GM21515 (cell line): ENCODE measurements at regions not wholly inside any gene's neighbourhood (a gene's known extent, or its start where the extent isn't known, plus 50 kb on each side); places are given as distances from the start of the nearest gene placed in this dataset.
"Not testable (repeated sequence)": the region's sequence is repeated elsewhere in the genome, so short reads cannot be mapped to it uniquely, and the experiment has no call there.

Experiments
- ATAC-seq: cut with Tn5 transposase; IDR thresholded peaks from one replicate; pipeline ENCODE4 v1.9.1; 2021; ENCODE audit not compliant: unreplicated experiment

DNA sequence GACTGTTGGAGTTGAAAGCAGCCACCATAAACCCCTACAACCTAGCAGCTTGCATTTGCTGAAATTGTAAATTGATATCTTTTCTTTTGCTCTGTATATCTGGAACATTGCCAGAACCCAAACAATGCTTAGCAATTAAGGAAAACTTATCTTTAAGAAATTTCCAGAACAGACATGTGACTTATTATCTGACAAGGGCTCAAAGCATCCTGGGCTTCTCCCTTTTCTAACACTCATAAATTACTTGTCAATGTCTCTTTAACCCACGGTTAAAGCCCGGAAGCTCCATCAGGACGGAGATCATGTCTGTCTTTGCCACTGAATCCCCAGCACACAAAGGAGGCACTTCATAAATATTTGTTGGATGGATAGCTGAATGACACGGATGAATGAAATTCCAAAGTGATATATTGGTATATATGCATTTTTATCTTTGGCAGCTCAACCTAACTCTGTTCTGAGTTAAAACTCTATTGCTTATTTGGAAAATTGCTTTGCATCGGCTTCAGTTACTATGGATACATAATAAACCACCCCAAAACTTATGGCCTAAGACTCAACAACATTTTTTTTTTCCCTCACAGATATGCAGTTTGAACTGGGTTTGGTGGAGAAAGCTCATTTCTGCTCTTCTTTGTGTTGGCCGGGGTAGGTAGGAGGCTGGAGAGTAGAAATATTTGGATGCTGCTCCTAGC is 103.1 kb upstream of the CLINT1 start:
- ATAC-seq: no peak

DNA sequence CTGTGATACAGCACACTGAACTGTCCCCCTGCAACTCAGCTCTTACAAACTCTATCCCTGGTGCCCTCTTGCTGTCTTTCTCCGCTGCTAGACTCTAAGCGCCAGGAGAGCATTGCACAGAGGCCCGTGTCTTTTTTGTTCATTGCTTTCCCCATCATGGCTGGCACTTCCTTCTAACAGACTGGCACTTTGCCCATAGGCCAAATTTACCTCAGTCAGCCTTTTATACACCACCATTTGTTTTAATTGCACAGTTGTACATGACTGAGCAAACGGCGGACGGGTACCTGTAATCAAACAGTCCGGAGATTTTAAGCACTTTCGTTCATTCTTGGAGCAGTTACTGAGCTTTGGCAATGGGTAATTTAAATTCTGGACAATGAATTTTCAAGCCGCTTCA is 102.2 kb upstream of the CLINT1 start:
- ATAC-seq: no peak

DNA sequence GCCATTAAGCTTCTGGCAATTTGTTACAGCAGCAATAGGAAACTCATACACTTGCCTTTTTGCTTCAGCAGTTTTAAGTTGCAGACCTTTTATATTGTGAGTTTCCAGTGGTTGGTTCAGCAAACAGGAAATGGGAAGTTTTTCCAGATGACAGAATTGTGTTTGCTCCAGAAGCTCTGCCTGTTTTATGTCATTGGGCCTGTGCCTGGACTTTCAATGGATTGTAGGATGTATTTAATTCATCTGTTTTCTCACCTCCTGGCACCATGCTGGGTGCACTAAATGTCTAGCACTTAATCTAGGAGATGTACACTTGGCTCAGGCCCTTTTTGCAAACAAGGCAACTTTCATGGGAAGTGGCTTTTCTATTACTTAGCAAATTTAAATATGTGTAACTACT is 100.4 kb upstream of the CLINT1 start:
- no peak for ATAC-seq

DNA sequence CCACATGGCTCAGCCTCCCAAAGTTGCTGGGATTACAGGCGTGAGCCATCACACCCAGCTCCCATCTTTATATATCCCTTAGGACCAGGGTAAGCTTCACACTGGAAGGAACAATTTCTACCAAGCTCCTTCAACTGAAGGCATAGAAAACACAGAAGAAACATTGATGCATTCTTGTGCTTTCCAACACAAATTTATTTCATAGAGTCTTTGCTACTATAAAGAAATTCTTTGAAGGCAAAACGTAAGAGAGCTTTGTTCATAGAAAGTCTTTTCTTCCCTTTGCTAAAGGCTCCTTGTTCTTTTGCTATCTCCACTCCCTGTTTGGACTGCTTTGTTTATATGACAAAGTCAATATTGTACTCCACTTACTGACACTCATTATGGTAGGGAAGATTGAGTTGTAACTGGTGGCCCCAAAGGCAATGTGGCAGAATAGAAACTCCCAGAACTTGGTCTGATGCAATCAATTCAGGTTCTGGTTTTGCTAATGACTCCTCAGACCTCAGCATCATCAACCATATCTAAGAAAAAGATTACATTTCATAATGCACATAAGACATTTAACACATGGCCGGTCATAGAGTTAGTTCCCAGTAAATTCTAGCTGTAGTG is 97.4 kb upstream of the CLINT1 start:
- no peak for ATAC-seq

DNA sequence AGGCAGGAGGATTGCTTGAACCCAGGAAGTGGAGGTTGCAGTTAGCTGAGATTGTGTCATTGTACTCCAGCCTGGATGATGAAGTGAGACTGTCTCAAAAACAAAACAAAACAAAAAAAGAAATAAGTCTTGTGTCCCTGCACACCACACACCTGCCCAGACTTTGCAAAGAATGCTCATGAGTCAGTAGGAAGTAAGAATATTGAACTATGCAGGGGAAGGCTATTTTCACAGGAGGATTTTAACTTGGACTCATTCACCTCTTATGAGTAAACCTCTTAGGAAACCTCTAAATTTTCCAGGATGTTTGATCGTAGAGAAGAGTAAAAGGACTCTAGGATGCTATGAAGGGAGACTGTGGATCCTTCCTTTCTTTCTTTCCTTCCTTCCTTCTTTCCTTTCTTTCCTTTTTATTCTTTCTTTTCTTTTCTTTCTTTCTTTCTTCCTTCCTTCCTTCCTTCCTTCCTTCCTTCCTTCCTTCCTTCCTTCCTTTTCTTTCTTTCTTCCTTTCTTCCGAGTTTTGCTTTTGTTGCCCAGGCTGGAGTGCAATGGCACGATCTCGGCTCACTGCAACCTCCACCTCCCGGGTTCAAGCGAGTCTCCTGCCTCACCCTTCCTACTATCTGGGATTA is 96.7 kb upstream of the CLINT1 start:
- no peak for ATAC-seq

DNA sequence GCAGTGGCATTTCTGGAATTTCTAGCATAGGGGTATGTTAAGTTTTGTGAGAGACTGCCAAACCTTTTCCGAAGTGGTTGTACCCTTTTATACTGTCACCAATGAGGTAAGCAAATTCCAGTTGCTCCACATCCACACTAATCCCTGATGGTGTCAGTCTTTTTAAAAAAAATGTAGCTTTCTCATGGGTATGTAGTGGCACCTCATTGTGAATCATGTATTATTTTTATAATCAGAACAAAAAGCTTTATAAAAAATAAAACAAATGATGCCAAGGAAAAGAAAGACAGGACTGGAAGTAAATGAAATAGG is 93.4 kb upstream of the CLINT1 start:
- ATAC-seq: no peak

DNA sequence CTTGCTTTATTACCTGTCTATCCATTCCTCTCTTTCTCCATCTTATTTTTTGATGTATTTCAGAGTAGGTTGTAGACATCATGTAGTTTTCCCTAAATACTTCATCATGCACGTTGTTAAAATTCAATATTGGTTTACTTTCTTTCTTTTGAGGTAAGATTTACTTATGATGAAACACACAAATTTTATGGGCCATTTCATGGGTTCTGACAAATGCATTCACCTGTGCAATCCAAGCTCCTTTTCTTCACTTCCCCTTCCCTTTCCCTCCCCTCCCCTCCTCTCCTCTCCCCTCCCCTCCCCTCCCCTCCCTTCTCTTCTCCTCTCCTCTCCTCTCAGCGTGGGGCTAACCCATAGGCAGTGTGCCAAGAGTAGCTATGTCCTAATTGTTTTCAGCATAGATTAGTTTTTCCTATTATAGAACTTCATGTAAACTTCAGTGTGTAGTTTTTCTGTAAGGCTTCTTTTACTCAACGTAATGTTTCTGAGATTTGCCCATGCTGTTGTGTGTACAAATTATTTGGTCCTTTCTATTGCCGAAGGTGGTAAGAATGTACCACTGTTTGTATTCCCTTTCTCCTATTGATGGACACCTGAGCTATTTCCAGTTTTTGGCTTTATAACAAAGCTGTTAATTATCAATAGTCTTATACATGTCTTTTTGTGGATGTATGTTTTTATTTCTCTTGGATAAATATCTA is 92.9 kb upstream of the CLINT1 start:
- no peak for ATAC-seq

DNA sequence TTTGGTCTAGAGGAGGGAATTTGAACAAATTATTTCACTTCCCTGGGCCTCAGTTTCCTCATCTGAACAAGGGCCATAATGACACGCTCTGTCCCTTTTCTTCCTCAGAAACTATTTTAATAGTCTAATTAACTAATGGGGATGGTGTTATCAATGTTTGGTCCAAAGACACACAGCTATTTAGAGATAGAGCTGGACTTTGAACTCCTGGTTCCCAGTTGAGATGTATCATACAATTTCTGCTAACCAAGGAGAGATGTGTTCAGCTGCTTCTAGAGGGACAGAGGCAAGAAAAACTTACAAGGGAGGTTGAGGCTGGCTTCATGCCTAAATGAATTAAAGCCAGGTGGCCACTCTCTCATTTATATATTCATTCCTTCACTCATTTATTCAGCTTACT is 90.6 kb upstream of the CLINT1 start:
- ATAC-seq: no peak

DNA sequence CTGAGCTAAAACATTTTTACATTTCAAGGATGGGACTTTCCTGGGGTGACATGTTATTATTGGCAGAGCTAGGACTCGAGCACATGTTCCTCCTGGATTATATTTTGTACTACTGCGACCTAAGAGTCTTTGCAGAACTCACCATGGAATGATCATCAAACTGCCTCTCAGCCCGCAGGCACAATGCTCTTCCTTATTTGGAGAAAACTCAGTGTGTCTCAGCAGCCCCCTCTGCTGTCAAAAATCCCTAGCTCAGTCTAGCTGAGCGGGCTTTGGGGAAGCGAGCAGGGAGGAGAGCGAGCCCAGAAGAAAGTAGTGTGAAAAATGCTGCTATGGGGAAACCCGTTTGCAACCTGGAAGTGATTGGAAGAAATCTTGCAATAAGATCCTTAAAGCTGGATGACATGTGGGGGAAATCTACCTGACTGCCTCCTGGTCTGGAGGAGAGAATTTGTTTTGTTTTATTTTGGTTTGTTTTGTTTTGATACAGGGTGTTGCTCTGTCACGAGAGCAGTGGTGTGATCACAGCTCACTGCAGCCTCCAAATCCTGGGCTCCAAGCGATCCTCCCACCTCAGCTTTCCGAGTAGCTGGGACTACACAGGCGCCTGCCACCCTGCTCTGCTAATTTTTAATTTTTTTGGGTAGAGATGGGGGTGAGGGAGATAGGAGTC is 89.9 kb upstream of the CLINT1 start:
- peak; percentile 98 for ATAC-seq

DNA sequence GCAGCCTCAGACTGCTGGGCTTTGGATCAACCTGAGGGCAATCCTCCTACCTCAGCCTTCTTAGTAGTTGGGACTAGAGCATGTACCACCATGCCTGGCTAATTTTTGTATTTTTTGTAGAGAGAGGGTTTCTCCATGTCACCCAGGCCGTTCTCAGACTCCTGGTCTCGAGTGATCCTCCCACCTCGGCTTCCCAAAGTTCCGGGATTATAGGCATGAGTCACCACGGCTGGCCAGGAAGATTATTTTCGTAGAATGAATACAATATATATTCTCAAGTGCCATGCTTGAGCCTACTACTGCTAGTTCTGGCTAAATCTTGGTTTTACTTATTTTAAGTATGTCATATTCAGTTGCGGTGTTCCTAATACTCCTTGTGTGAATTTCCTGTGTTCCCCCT is 88.2 kb upstream of the CLINT1 start:
- ATAC-seq: no peak

DNA sequence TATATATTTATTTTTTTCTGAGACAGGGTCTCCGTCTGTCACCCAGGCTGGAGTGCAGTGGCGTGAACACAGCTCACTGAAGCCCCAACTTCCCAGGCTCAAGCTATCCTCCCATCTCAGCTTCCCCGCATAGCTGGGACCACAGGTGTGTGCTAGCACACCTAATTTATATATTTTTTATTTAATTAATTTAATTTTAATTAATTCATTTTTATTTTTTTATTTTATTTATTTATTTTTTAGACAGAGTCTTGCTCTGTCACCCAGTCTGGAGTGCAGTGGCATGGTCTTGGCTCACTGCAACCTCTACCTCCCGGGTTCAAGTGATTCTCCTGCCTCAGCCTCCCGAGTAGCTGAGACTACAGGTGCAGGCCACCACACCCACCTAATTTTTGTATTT is 86.9 kb upstream of the CLINT1 start:
- ATAC-seq: not testable (repeated sequence)

DNA sequence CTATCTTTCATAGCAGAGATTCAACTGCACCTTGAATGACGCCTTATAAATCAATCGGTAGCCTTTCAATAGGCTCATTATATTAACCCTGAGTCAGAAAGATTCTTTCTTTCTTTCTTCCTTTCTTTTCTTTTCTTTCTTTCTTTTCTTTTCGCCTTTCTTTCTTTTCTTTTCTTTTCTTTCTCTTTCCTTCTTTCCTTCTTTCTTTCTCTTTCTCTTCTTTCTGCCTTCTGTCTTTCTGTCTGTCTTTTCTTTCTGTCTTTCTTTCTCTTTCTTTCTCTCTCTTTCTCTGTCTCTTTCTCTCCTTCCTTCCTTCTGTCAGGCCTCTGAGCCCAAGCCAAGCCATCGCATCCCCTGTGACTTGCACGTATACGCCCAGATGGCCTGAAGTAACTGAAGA is 86.0 kb upstream of the CLINT1 start:
- no peak for ATAC-seq

DNA sequence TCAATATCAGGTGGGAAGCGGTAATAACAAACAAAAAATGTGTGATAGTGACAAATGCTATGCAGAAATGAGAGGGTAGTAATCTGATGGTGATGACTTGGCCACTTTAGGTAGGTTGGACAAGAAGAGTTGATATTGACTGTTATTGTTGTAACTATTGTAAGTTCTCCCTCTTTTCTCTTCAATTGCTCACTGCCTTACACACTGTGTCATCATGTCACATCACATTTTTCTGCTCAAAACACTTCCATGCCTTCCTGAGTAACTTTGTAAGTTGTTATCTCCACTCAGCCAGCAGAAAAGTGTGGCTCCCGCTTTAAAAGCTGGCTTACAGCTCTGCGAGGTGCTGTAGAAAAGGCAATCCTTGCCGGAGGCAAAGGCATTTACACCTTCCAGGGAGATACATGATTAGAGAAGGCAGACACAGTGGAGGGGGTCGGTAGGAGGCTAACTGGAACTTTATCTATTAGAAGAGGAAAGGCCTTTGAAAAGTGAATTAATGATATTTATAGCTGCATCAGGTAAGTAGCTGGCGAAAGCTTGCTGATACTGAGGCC is 85.2 kb upstream of the CLINT1 start:
- ATAC-seq: no peak

DNA sequence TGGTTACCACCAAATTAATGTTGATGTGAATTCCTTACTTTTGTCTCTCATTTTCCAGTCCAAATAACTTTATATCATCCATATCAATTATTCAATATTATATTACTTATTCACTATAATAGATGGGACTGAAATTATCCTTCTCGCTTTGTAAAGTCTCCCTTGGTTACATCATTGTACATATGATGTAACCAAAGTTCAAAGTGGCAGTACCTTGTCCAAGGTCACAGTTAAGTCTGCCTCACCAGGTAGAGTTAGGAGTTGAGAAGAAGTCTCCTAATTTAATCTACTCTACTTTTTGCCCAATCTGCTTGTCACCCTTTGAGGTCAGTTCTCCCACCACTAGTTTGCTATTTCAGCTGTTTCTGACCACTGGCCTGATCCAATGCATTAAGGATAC is 83.7 kb upstream of the CLINT1 start:
- ATAC-seq: no peak

DNA sequence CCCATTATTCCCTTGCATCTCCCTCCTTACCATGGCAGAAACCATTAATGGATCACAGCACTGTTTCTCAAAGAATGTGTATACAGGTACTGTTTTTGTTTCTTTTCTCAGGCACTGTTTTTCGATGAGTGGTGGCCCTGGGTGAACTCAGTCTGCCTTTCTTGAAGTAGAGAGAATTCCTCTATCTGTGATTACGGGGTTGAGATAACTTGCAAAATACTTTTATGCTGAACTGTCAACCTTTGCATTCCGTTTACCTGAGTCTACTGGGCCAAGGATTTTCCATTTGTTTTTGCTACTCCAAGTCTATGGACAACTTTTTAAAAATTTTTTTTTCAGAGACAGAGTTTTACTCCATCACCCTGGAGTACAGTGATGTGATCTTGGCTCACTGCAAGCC is 82.7 kb upstream of the CLINT1 start:
- no peak for ATAC-seq

DNA sequence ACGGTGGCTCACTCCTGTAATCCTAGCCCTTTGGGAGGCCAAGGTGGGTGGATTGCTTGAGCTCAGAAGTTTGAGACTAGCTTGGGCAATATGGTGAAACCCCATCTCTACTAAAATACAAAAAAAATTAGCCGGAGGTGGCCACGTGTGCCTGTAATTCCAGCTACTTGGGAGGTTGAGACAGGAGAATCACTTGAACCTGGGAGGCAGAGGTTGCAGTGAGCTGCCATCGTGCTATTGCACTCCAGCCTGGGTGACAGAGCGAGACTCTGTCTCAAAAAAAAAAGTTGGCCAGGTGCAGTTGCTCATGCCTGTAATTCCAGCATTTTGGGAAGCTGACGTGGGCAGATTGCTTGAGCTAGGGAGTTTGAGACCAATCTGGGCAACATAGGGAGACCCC is 79.2 kb upstream of the CLINT1 start:
- not testable (repeated sequence) for ATAC-seq

DNA sequence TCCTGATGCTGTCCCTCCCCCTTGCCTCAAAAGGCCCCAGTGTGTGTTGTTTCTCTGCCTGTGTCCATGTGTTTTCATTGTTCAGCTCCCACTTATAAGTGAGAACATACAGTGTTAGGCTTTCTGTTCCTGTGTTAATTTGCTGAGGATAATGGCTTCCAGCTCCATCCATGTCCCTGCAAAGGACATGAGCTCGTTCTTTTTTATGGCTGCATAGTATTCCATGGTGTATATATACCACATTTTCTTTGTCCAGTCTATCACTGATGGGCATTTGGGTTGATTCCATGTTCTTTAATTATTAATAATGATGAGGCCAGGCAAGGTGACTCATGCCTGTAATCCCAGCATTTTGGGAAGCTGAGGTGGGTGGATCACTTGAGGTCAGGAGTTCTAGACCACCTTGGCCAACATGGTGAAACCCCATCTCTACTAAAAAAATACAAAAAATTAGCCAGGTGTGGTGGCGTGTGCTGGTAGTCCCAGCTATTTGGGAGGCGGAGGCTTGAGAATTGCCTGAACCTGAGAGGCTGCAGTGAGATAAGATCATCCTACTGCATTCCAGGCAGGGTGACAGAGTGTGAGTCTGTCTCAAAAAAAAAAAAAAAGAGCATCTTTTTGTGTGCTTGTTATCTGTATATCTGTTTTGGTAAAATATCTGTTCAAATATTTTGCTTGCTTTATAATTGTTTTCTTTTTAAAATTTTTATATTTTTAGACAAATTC is 78.0 kb upstream of the CLINT1 start:
- not testable (repeated sequence) for ATAC-seq

DNA sequence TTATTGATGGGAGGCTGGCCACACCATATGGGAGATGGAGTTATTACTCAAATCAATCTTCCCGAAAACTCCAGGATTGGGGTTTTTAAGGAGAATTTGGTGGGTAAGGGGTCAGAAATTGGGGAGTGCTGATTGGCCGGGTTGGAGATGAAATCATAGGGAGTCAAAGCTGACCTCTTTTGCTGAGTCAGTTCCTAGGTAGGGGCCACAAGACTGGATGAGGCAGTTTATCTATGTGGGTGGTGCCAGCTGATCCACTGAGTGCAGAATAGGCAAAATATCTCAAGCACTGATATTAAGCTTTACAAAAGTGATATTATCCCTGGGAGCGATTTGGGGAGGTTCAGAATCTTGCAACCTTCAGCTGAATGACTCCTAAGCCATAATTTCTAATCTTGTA is 75.7 kb upstream of the CLINT1 start:
- no peak for ATAC-seq

DNA sequence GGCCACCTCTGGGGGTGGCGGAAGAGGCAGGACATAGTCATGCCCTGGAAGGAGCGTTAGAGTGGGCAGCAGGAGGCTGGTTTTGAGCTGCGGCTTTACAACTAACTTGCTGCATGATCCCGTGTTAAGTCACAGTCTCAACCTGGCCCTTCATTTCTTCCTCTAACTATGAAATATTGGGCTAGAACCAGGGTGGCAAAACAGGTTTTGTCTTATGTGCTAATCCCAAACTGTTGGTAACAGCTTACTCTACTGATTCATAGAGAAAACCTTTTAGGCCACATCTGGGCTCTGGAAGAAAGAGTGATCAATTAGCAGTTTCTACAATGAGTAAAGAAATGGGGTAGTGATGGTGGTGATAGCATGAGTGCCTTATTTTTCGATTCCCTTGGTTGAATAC is 74.1 kb upstream of the CLINT1 start:
- ATAC-seq: no peak

DNA sequence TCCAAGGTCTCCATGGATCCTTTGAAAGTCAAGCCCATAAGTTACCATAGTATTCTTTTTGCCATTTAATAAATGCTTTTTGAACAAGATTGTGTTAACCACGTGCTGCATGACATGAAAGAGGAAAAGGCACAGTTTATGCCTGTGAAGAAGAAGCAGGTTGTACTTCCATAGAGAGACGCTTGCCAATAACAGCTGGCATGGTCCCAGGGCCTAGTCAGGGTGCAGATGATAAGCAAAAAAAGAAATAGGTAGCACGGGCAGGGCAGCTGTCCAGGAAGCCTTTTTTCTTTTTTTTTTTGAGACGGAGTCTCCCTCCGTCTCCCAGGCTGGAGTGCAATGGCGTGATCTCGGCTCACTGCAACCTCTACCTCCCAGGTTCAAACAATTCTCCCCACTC is 71.8 kb upstream of the CLINT1 start:
- no peak for ATAC-seq

DNA sequence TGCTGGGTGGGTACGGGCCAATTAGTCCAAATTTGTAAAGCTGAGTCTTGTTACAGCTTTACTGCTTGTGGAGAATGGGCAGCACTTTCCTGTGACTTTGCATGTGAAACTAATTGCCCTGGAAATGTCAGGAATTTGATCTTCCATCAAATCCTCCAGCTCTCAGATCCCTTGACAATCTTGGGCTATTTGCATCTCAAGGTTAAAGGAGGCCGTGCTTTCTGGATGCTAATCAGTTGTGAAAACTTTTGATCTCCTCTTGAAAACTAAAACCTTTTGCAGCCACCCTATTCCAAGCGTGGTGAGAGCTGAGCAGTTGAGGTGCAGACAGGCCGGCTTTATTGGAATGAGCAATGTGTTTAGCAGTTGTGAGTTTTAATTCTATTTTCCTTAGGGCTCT is 68.0 kb upstream of the CLINT1 start:
- no peak for ATAC-seq
